NOMO-1 treated with DMSO at 0.1 percent for 48 hours (cell line): ENCODE measurements at regions not wholly inside any gene's neighbourhood (a gene's known extent, or its start where the extent isn't known, plus 50 kb on each side); places are given as distances from the start of the nearest gene placed in this dataset.
"Not testable (repeated sequence)": the region's sequence is repeated elsewhere in the genome, so short reads cannot be mapped to it uniquely, and the experiment has no call there.

Source experiments
- DNase-seq: peaks from one replicate; lab custom pipeline; 2025; ENCODE audit not compliant: unreplicated experiment; lab: John Stamatoyannopoulos, UW

GRCh38 chr5:27978322-27978721 is 939.9 kb upstream of the CDH9 start:
- DNase-seq = no peak

DNA sequence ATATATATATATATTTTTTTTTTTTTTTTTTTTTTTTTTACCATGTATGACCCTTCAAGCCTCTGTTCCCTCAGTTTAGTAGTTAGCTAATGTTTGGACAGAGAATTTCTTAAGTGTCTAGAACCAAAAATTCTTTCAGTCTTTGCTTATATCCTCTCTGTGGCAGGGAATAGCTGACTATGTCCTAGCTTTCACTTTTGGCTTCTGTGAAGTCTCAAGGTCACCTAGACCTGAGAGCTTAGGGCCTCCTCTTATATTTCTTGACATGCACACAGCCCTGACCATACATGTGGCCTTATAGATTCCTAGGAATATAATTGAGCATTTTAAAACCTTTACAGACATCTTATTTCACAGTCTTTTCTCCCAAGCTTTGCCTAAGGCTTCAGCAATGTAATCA is 930.8 kb upstream of the CDH9 start:
- DNase-seq = no peak

DNA sequence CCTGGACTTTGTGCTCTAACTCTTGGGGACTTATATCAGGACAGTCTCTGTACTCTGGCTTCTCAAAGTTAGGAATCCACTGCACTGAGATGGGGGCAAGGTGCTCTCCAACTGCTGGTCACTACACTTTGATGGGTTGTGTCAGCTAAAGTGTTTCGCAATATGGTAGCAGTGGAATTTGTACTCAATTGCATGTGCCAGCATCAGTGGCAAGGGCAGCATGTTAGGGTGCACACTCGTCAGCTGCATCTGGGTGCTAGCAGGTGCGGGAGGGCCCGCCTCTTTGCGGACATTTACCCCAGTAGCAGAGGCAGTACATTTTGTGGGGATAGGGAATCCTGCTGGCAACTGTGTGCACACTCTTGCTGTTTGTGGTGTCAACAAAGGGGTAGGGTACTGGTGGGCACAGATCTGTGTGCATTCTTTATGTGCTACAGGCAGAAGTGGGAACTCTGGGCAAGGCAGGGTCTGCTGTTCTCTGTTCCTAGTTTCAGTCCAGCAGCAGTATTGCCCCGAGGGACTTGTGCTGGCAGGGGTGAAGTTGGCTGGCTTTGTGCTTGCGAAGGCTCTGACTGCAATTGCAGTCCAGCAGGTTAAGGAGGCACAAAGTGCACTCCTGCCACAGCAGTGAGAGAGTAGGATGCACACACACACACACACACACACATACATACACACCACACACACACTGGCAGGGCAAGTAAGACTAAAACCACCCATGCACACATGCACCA is 924.8 kb upstream of the CDH9 start:
- DNase-seq = no peak

GRCh38 chr5:27962198-27962597 is 923.8 kb upstream of the CDH9 start:
- peak; percentile 66 for DNase-seq

GRCh38 chr5:27947088-27947487 is 908.7 kb upstream of the CDH9 start:
- no peak for DNase-seq

- DNase-seq = no peak
Observed at GRCh38 chr5:27944471-27944870, 906.1 kb upstream of the CDH9 start.

- DNase-seq = no peak
Observed at GRCh38 chr5:27938989-27939388, 900.6 kb upstream of the CDH9 start.

DNA sequence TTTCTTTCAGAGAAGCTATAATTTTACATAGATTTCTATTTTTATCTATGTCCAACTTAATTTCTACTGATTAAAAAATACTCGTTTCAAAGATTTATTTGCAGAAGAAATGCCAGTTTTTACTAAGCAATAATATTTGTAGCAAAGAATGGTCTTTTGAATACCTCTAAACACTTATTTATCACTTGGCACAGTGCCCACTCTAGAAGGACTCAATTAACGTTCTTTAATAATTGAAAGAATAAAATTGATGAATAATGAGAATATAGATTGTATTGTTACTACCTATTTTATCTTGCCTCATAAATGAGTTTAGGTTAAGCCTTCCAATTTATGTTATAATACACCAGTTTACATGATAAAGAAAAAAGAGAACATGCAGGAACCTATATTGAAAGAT is 889.7 kb upstream of the CDH9 start:
- no peak for DNase-seq

- peak; percentile 25 for DNase-seq
Observed at GRCh38 chr5:27911216-27911615, 872.8 kb upstream of the CDH9 start.

- no peak for DNase-seq
Observed at GRCh38 chr5:27908341-27908740, 870.0 kb upstream of the CDH9 start.

GRCh38 chr5:27906931-27907601 is 868.7 kb upstream of the CDH9 start:
- DNase-seq = no peak

DNA sequence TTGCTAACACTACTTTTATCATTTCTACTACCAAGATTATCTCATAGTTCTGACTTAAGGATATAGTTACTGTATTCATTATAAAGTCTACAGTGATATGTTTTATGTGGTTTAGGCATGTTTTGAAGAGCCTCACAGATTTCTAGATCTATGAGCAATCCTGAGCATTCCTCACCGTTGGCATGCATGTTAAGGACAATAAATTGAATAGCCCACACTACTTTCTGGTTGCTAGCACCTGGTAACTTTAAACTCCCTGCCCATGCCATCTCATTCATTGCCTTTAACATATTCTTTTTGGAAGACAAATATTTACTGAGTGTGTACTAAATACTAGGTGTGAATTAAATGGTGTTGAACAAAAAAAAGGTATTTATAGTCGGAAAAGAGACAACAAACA is 868.1 kb upstream of the CDH9 start:
- no peak for DNase-seq

DNA sequence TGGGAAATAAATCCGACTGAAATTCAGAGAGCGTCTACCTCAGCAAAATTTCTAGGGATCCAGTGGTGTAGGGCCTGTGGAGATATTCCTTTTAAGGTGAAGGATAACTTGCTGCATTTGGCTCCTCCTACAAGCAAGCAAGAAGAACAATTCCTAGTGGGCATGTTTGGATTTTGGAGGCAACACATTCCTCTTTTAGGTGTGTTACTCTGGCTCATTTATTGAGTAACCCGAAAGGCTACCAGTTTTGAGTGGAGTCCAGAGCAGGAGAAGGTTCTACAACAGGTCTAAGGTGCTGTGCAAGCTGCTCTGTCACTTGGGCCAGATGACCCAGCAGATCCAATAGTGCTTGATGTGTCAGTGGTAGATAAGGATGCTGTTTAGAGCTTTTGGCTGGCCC is 862.4 kb upstream of the CDH9 start:
- DNase-seq = no peak

DNA sequence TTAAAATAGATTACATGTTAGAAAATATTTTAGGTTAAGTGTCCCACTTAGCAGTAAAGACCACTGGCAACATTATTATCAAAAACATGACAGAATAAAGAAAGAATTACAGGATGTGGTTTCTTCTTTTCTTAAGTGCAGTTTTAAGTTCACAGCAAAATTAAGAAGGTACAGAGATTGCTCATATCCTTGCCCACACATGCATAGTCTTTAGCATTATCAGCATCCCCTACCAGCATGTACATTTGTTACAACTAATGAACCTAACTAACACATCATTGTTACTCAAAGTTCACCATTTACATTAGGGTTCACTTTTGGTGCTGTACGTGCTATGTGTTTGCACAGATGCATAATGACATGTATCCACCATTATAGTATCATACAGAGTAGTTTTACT is 837.7 kb upstream of the CDH9 start:
- DNase-seq = no peak

- no peak for DNase-seq
Observed at GRCh38 chr5:27875148-27875547, 836.8 kb upstream of the CDH9 start.

- no peak for DNase-seq
Observed at GRCh38 chr5:27868292-27868691, 829.9 kb upstream of the CDH9 start.

DNA sequence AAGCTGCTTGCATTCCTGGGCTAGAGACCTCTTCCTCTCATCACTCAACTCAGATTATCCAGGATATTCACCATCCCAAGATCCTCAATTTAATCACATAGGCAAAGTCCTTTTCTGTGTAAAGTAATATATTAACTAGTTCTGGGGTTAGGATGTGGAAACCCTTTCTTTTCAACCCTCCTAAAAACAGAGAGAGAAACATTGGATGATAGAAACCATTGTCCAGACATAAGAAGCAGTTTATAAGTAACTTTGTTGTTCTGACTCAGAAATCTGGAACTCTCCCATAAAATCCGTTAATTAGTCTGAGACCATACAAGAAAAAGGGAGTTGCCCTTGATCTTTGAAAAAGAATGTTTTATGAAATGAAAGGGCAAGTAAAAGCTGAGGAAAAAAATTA is 817.1 kb upstream of the CDH9 start:
- DNase-seq = no peak

GRCh38 chr5:27854243-27854852 is 816.0 kb upstream of the CDH9 start:
- no peak for DNase-seq

DNA sequence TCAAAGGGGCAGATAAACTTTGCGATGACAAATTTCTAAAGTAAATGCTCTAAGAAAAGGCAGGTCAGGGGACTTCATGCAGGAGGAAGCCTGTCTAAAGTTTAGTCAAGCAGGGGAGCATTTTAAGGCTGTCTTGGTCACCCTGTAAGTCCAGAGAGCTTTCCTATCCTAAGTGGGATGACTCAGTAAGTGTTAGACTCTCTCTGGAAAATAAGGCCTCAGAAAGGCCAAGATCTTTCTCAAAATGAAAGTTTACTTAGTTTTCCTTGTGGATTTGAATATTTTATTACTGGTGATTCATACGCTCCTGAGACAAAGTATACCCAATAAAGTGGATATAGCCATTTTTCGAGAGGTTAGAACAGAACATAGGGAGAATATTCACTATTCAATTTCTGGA is 806.9 kb upstream of the CDH9 start:
- DNase-seq = no peak

DNA sequence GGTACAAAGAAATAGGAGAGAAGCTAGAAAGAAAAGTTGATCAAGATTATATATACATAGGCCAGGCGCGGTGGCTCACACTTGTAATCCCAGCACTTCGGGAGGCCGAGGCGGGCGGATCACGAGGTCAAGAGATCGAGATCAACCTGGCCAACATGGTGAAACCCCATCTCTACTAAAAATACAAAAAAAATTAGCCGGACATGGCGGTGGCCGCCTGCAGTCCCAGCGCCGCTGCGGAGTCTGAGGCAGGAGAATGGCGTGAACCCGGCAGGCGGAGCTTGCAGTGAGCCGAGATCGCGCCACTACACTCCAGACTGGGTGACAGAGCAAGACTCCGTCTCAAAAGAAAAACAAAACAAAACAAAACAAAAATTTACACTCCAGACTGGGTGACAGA is 798.3 kb upstream of the CDH9 start:
- DNase-seq = not testable (repeated sequence)

- DNase-seq = no peak
Observed at GRCh38 chr5:27832886-27833285, 794.5 kb upstream of the CDH9 start.

DNA sequence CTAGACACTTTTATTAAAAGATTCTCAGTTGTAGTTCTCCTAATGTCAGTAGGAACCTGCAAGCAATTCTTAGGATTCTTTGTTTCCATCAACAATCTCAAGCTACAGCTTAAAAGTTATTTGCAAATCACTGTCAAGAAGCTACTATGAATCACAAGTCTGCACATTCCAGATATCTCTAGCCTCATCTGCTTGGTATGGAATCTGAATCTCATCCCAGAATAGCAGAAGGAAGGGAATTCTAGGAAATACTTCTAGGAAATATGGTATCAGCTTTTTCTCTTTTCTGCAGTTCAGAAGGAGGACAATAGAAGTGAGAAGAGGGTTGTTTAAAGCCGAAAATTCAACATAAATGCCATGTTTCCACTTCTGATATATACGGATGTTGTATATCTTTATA is 792.2 kb upstream of the CDH9 start:
- DNase-seq = no peak
